ENCODE measurements at regions not wholly inside any gene's neighbourhood (a gene's known extent, or its start where the extent isn't known, plus 50 kb on each side); places are given as distances from the start of the nearest gene placed in this dataset.

DNA sequence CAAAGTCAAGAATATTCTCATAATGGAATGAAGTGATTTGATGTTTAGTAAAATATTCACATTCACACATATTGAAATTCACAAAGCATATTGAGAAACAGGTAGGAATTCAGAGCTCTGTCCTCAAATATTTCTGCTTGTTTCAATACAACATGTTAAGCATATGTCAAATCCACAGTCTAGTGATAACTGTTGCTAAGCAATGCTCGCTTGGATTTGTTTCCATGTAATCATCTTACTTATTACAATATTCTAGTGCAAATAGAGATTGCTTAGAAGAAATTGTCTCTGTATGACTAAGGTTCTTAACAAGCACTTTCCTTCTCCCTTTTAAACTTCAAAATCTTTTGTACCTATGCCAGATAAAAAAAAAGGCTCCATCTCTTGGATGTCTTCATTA is 995.7 kb downstream of the CDH18 start:
- TF ChIP-seq, protein P1, sequence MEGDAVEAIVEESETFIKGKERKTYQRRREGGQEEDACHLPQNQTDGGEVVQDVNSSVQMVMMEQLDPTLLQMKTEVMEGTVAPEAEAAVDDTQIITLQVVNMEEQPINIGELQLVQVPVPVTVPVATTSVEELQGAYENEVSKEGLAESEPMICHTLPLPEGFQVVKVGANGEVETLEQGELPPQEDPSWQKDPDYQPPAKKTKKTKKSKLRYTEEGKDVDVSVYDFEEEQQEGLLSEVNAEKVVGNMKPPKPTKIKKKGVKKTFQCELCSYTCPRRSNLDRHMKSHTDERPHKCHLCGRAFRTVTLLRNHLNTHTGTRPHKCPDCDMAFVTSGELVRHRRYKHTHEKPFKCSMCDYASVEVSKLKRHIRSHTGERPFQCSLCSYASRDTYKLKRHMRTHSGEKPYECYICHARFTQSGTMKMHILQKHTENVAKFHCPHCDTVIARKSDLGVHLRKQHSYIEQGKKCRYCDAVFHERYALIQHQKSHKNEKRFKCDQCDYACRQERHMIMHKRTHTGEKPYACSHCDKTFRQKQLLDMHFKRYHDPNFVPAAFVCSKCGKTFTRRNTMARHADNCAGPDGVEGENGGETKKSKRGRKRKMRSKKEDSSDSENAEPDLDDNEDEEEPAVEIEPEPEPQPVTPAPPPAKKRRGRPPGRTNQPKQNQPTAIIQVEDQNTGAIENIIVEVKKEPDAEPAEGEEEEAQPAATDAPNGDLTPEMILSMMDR (IDR thresholded peaks at IDR 0.05) = no peak
- TF ChIP-seq POLR2A (IDR thresholded peaks at IDR 0.05) = no peak

All from Peyer's patch (tissue), 4 donors.